GM19193 (cell line): ENCODE measurements at regions not wholly inside any gene's neighbourhood (a gene's known extent, or its start where the extent isn't known, plus 50 kb on each side); places are given as distances from the start of the nearest gene placed in this dataset.

Experiments
- POLR2A ChIP-seq: IDR thresholded peaks from 4 replicates; pipeline ENCODE4 v1.6.1; 2011; ENCODE audit not compliant: insufficient read depth, insufficient read length; ENCODE audit errors: extremely low read depth

DNA sequence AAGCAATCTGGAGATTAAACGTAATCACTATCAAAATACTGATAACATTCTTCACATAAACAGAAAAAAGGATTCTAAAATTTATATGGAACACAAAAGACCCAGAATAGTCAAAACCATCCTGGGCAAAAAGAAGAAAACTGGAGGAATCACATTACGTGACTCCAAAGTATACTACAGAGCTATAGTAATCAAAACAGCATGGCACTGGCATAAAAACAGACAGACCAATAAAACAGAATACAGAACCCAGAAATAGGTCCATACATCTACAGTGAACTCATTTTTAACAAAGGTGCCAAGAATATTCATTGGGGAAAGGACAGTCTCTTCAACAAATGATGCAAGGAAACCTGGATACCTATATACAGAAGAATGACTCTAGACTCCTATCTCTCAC lies 621.9 kb upstream of the CCDC54 start:
- no peak for TF ChIP-seq POLR2A

GRCh38 chr3:106756901-106757300 lies 620.3 kb upstream of the CCDC54 start:
- TF ChIP-seq POLR2A, result no peak

GRCh38 chr3:106758459-106758858 lies 618.8 kb upstream of the CCDC54 start:
- TF ChIP-seq POLR2A, result no peak

DNA sequence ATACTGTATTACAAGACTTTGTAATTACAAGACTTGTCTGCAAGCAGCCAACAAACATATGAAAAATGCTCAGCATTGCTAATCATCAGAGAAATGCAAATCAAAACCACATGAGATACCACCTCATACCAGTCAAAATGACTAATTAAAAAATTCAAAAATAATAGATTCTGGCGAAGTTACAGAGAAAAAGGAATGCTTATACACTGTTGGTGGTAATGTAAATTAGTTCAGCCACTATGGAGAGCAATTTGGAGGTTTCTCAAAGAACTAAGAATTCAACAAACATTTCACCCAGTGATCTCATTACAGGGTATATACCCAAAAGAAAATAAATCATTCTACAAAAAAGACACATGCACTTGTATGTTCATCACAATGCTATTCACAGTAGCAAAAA lies 617.5 kb upstream of the CCDC54 start:
- no peak for TF ChIP-seq POLR2A

- no peak for TF ChIP-seq POLR2A
Measured at GRCh38 chr3:106765342-106765741, 611.9 kb upstream of the CCDC54 start.

GRCh38 chr3:106768941-106769480 lies 608.2 kb upstream of the CCDC54 start:
- TF ChIP-seq POLR2A, result no peak

DNA sequence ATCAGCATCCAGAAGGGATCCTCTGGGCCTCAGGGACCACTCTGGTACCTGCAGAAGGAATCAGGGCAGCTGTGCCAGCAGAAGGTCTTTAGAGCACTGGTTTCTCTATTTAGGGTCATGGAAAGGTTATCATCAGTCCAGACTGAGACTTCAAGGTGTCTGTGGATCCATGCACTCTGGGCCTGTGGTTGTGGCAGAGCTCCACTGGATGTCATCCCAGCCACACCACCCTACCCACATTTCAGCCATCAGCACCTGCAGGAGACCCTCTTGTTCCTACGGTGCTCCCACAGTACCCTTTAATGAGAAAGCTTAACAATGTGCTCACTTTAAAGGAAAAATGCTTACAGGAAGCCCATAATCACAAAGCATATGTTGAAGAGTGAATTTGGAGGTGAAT lies 603.4 kb upstream of the CCDC54 start:
- no peak for TF ChIP-seq POLR2A

DNA sequence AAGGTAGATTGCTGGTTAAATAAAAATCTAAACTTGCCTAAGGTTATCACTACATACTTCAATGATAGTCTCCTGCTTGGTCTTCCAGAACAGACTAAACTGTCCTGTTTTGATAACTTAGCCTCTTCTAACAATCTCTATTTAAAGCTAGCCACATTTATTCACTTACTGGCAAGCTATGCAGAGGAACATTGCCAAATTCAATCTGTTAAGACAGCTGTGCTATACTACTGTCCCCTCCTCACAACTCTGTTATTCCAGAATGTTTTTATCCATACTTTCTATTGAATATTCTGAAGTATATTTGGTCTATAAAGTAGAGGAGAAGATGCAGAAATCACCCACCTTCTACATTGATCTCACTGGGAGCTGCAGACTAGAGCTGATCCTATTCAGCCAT lies 594.0 kb upstream of the CCDC54 start:
- no peak for TF ChIP-seq POLR2A

- TF ChIP-seq POLR2A, result no peak
Measured at GRCh38 chr3:106789276-106789675, 588.0 kb upstream of the CCDC54 start.

- TF ChIP-seq POLR2A, result no peak
Measured at GRCh38 chr3:106792716-106793115, 584.5 kb upstream of the CCDC54 start.

GRCh38 chr3:106794442-106794841 lies 582.8 kb upstream of the CCDC54 start:
- TF ChIP-seq POLR2A, result no peak

GRCh38 chr3:106795553-106795952 lies 581.7 kb upstream of the CCDC54 start:
- TF ChIP-seq POLR2A, result no peak

- no peak for TF ChIP-seq POLR2A
Measured at GRCh38 chr3:106797461-106797860, 579.8 kb upstream of the CCDC54 start.

DNA sequence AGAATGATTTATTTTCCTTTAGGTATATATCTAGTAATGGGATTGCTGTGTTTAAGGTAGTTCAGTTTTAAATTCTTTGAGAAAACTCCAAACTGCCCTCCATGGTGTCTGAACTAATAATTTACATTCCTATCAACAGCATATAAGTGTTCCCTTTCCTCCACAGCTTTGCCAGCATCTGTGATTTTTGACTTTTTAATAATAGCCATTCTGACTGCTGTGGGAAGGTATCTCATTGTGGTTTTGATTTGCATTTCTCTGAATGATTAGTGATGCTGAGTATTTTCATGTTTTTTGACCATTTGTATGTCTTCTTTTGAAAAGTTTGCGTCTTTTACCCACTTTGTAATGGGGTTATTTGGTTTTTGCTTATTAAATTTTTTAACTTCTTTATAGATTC lies 571.6 kb upstream of the CCDC54 start:
- TF ChIP-seq POLR2A, result no peak

DNA sequence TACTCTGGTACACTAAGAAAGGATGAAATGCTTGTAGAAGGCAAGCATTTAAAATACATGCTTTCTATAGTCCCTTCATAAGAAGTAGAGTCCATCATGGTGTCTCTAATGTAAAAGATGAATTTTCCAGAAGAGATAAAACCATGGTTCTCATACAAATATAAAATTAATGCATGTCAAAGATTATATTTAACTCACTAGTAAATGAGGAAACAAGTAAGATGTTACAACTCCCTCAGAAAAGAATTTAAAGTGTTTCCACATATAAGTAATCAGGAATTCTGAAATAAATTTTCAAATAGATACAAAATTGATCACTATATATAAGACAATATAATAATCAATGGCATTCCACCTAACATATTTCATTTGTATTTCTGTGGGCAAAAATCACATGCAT lies 570.3 kb upstream of the CCDC54 start:
- no peak for TF ChIP-seq POLR2A

GRCh38 chr3:106809041-106809440 lies 568.2 kb upstream of the CCDC54 start:
- no peak for TF ChIP-seq POLR2A

DNA sequence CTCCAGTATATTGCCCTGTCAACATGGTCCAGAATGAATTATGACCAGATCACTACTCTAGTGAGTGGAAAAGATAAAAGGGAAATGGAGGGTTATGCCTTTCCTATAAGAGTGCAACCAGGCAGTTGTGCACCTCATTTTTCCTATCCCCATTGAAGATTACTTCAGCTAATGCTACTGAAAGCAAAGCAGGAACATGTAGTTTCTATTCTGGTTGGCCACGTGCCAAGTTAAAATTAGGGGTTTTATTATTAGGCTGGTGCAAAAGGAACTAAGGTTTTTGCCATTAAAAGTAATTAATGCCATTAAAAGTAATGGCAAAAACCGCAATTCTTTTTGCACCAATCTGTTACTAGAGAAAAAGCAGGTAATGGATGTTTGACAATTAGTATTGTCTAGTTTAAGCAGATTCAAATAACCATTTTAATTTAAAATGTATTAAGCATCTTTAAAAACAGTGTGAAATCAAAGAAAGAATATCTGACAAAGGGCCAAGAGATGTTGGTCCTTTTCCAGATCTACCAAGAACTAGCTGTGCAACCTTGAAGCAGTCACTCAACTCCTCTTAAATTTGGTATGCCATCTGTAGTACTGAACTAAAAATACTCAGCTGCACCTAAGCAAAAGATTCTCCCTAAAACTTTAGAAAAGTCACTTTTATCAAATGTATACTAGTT lies 567.5 kb upstream of the CCDC54 start:
- no peak for TF ChIP-seq POLR2A
